ENCODE measurements at regions not wholly inside any gene's neighbourhood (a gene's known extent, or its start where the extent isn't known, plus 50 kb on each side); places are given as distances from the start of the nearest gene placed in this dataset.

DNA sequence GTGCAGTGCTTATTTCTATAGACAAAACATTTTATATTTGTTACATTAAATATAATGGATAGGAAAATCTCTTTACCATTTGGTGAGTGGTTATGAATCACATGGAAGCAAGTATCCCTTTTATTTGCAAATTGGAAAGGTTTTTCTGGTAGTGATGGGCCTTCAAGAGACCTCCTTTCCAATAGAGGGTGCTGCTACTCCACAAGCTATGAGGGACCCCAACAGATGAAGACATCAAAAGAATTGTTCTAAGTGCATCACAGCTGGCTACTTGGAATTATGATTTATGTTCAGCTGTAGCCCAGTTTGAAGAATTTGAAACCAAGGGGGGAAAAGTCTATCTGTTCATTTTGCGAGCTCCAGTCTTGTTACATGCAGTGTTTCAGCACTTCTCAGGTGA lies 493.7 kb upstream of the SGCD start:
- WGBS (ENCODE audit: missing lambda C conversion rate), result 93% methylated on average over 1 of the region's 1 CpG
- TF ChIP-seq FOXS1 (CRISPR knock-in tag; IDR thresholded peaks at IDR 0.05), result no peak
- no peak for TF ChIP-seq HEYL (CRISPR knock-in tag; IDR thresholded peaks at IDR 0.05)
- TF ChIP-seq ZSCAN20 (CRISPR knock-in tag; IDR thresholded peaks at IDR 0.05), result no peak
- TF ChIP-seq, protein P1, sequence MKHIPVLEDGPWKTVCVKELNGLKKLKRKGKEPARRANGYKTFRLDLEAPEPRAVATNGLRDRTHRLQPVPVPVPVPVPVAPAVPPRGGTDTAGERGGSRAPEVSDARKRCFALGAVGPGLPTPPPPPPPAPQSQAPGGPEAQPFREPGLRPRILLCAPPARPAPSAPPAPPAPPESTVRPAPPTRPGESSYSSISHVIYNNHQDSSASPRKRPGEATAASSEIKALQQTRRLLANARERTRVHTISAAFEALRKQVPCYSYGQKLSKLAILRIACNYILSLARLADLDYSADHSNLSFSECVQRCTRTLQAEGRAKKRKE (CRISPR knock-in tag; IDR thresholded peaks at IDR 0.05; ENCODE audit: low read depth), result no peak
- TF ChIP-seq RNF2 (IDR thresholded peaks at IDR 0.05; ENCODE audit: borderline replicate concordance, low read depth), result no peak
- TF ChIP-seq ZFP36 (IDR thresholded peaks at IDR 0.05; ENCODE audit: borderline replicate concordance, partially characterized antibody), result no peak
- no peak for TF ChIP-seq GATA3 (IDR thresholded peaks at IDR 0.05; ENCODE audit: borderline replicate concordance)
- no peak for TF ChIP-seq REST (IDR thresholded peaks at IDR 0.05)
- no peak for TF ChIP-seq TP53 (CRISPR knock-in tag; IDR thresholded peaks at IDR 0.05)
- no peak for TF ChIP-seq ESRRA (IDR thresholded peaks at IDR 0.05; ENCODE audit: borderline replicate concordance, low read length)
- TF ChIP-seq EHMT2 (IDR thresholded peaks at IDR 0.05; ENCODE audit: low read depth), result no peak
- TF ChIP-seq CHD2 (IDR thresholded peaks at IDR 0.05; ENCODE audit: low read length, partially characterized antibody), result no peak
- TF ChIP-seq RAD21 (conservative IDR thresholded peaks at IDR 0.05 in 1 of 2, IDR thresholded peaks at IDR 0.05 in 1 of 2), result peak; percentile 43 to 46; a peak in 4 of 5 replicates
- no peak for TF ChIP-seq CHD4 (IDR thresholded peaks at IDR 0.05; ENCODE audit: borderline replicate concordance)
- TF ChIP-seq, protein P2, sequence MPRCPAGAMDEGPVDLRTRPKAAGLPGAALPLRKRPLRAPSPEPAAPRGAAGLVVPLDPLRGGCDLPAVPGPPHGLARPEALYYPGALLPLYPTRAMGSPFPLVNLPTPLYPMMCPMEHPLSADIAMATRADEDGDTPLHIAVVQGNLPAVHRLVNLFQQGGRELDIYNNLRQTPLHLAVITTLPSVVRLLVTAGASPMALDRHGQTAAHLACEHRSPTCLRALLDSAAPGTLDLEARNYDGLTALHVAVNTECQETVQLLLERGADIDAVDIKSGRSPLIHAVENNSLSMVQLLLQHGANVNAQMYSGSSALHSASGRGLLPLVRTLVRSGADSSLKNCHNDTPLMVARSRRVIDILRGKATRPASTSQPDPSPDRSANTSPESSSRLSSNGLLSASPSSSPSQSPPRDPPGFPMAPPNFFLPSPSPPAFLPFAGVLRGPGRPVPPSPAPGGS (IDR thresholded peaks at IDR 0.05), result no peak
- TF ChIP-seq ZC3H11A (IDR thresholded peaks at IDR 0.05), result no peak
- TF ChIP-seq NPAS2 (CRISPR knock-in tag; IDR thresholded peaks at IDR 0.05; ENCODE audit: borderline replicate concordance), result no peak
- TF ChIP-seq POLR2A (IDR thresholded peaks at IDR 0.05; ENCODE audit: low read length), result no peak
- TF ChIP-seq PHF8 (IDR thresholded peaks at IDR 0.05; ENCODE audit: borderline replicate concordance, low read depth), result no peak
- no peak for TF ChIP-seq JUN (IDR thresholded peaks at IDR 0.05)
- peak; percentile 19; the same call in 1 of the 3 replicates for TF ChIP-seq SMC3 (IDR thresholded peaks at IDR 0.05)
- no peak for TF ChIP-seq CBX8 (IDR thresholded peaks at IDR 0.05)
- no peak for TF ChIP-seq RFX5 (IDR thresholded peaks at IDR 0.05)
- no peak for TF ChIP-seq PBX3 (IDR thresholded peaks at IDR 0.05)
- TF ChIP-seq HMGXB4 (CRISPR knock-in tag; IDR thresholded peaks at IDR 0.05; ENCODE audit: borderline replicate concordance), result no peak
- TF ChIP-seq, protein P3, sequence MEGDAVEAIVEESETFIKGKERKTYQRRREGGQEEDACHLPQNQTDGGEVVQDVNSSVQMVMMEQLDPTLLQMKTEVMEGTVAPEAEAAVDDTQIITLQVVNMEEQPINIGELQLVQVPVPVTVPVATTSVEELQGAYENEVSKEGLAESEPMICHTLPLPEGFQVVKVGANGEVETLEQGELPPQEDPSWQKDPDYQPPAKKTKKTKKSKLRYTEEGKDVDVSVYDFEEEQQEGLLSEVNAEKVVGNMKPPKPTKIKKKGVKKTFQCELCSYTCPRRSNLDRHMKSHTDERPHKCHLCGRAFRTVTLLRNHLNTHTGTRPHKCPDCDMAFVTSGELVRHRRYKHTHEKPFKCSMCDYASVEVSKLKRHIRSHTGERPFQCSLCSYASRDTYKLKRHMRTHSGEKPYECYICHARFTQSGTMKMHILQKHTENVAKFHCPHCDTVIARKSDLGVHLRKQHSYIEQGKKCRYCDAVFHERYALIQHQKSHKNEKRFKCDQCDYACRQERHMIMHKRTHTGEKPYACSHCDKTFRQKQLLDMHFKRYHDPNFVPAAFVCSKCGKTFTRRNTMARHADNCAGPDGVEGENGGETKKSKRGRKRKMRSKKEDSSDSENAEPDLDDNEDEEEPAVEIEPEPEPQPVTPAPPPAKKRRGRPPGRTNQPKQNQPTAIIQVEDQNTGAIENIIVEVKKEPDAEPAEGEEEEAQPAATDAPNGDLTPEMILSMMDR (IDR thresholded peaks at IDR 0.05), result peak; percentile 15; the same call in 1 of the 3 replicates
- Histone ChIP-seq H3K27ac (no peak overlapping the region), H3K9me3 (no peaks in the 10 kb centered on the region), H3K4me1 (no peaks in the 10 kb centered on the region), H3K4me2 (no peak overlapping the region), H3K4me3 (no peak overlapping the region)
- DNase-seq (ENCODE audit: low read depth in 1 of 2, low spot score in 1 of 2) (peak in 1 of 2 experiments; percentile 28), FAIRE-seq (no peak), ATAC-seq (no peak)
- POLR2A ChIA-PET, result no interaction called here
- CTCF ChIA-PET, result no interaction called here

Data from A549 (cell line).